22Rv1 (cell line): ENCODE measurements at regions not wholly inside any gene's neighbourhood (a gene's known extent, or its start where the extent isn't known, plus 50 kb on each side); places are given as distances from the start of the nearest gene placed in this dataset.

Experiments used
- ZFX ChIP-seq: fragments of 450-650 bp; IDR thresholded peaks from 2 replicates; pipeline ENCODE4 v1.6.1; 2017; ENCODE audit warnings: antibody characterized with exemption, borderline replicate concordance
- TF ChIP-seq, protein P1 (sequence below): fragments of 450-650 bp; IDR thresholded peaks from 2 replicates; pipeline ENCODE4 v1.5.1; 2017; ENCODE audit warnings: mild to moderate bottlenecking

DNA sequence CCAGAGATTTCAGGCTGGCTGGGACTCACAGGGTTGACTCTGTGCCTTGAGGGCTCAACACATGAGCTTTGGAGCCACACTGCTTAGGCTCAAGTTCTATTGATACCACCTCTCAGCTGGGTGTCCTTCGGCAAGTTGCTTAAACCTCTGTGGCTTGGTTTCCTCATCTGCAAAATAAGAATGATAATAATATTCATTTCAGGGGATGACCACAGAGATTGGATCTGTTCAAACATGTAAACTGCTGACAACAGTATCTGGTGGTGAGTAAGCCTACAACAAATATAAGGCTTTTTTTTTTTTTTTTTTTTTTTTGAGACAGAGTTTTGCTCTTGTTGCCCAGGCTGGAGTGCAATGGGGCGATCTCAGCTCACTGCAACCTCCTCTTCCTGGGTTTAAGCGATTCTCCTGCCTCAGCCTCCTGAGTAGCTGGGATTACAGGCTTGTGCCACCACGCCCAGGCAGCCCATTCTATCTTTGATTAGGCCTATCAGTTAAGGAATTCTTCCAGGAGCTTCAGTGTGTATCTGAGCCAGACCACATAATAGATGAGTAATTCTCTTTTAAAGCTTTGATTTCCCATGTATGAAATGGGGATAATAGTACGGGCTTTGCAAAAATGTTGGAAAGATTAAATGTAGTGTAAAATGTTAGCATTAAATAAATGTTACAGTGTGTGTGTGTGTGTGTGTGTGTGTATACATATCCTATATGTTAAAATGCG is 437.6 kb downstream of the PRDM2 start:
- TF ChIP-seq, protein P1, sequence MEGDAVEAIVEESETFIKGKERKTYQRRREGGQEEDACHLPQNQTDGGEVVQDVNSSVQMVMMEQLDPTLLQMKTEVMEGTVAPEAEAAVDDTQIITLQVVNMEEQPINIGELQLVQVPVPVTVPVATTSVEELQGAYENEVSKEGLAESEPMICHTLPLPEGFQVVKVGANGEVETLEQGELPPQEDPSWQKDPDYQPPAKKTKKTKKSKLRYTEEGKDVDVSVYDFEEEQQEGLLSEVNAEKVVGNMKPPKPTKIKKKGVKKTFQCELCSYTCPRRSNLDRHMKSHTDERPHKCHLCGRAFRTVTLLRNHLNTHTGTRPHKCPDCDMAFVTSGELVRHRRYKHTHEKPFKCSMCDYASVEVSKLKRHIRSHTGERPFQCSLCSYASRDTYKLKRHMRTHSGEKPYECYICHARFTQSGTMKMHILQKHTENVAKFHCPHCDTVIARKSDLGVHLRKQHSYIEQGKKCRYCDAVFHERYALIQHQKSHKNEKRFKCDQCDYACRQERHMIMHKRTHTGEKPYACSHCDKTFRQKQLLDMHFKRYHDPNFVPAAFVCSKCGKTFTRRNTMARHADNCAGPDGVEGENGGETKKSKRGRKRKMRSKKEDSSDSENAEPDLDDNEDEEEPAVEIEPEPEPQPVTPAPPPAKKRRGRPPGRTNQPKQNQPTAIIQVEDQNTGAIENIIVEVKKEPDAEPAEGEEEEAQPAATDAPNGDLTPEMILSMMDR = no peak
- TF ChIP-seq ZFX = no peak
